Spleen (tissue), 7 donors: ENCODE measurements at regions not wholly inside any gene's neighbourhood (a gene's known extent, or its start where the extent isn't known, plus 50 kb on each side); places are given as distances from the start of the nearest gene placed in this dataset.

ENCODE experiments used
- POLR2A ChIP-seq, 3 donors: fragments of 450-650 bp; IDR thresholded peaks; one replicate each; pipeline ENCODE4 v1.5.1; 2017; ENCODE audit warnings: antibody characterized with exemption in 3 of 3, mild to moderate bottlenecking in 1 of 3
- POLR2AphosphoS5 ChIP-seq, 3 donors: sonication (generic); formaldehyde crosslinking; IDR thresholded peaks; one replicate each; pipeline ENCODE4 v1.5.1; 2017; ENCODE audit warnings: antibody characterized with exemption in 3 of 3
- TF ChIP-seq, protein P1 (sequence below), 11 experiments: fragments of 200-600 bp in 7 of 11; fragments of 450-650 bp in 4 of 11; sonication (generic) in 4 of 11; IDR thresholded peaks in 8 of 11; conservative IDR thresholded peaks in 3 of 11; 1 replicate in 7 of 11; 2 replicates in 4 of 11; pipeline versions ENCODE4 v1.4.0 to v1.8.0; 2016 to 2021; ENCODE audit warnings: antibody characterized with exemption in 11 of 11, inconsistent platforms in 4 of 11, mild to moderate bottlenecking in 1 of 11
- donor health status: DM: no; HTN: no; CAD: no; lungs with moderate emphysema.
- donor health status: DM: no; HTN: no; CAD: no.
- donor health status: DM: no; HTN: no; CAD: no.

- TF ChIP-seq, protein P1, sequence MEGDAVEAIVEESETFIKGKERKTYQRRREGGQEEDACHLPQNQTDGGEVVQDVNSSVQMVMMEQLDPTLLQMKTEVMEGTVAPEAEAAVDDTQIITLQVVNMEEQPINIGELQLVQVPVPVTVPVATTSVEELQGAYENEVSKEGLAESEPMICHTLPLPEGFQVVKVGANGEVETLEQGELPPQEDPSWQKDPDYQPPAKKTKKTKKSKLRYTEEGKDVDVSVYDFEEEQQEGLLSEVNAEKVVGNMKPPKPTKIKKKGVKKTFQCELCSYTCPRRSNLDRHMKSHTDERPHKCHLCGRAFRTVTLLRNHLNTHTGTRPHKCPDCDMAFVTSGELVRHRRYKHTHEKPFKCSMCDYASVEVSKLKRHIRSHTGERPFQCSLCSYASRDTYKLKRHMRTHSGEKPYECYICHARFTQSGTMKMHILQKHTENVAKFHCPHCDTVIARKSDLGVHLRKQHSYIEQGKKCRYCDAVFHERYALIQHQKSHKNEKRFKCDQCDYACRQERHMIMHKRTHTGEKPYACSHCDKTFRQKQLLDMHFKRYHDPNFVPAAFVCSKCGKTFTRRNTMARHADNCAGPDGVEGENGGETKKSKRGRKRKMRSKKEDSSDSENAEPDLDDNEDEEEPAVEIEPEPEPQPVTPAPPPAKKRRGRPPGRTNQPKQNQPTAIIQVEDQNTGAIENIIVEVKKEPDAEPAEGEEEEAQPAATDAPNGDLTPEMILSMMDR (IDR thresholded peaks at IDR 0.05 in 8 of 11, conservative IDR thresholded peaks at IDR 0.05 in 3 of 11) = no peak
- TF ChIP-seq POLR2A (IDR thresholded peaks at IDR 0.05) (no peak), POLR2AphosphoS5 (IDR thresholded peaks at IDR 0.05) (no peak)
Observed at GRCh38 chr6:15754706-15755079, 91.9 kb upstream of the DTNBP1 start.
